ENCODE measurements at regions not wholly inside any gene's neighbourhood (a gene's known extent, or its start where the extent isn't known, plus 50 kb on each side); places are given as distances from the start of the nearest gene placed in this dataset.

DNA sequence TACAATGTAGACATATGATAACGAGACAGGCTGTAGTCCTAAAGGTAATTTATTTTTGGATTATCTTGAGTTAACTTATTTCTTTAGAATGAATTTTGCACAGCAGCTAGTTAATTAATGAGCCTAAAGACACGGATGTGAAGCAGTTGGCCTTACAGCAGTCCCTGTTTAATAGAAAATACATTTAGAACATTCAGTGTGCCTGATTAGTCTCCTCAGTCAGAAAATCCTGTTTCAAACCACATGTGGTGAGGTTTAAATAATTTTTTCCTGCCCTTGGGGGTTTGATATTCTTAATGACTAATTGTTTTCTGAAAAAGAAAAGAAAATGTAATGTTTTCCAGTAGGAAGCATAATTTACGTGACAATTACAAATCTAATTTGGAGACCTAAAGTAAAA, 494.2 kb upstream of the CDH8 start:
- TF ChIP-seq, protein P1, sequence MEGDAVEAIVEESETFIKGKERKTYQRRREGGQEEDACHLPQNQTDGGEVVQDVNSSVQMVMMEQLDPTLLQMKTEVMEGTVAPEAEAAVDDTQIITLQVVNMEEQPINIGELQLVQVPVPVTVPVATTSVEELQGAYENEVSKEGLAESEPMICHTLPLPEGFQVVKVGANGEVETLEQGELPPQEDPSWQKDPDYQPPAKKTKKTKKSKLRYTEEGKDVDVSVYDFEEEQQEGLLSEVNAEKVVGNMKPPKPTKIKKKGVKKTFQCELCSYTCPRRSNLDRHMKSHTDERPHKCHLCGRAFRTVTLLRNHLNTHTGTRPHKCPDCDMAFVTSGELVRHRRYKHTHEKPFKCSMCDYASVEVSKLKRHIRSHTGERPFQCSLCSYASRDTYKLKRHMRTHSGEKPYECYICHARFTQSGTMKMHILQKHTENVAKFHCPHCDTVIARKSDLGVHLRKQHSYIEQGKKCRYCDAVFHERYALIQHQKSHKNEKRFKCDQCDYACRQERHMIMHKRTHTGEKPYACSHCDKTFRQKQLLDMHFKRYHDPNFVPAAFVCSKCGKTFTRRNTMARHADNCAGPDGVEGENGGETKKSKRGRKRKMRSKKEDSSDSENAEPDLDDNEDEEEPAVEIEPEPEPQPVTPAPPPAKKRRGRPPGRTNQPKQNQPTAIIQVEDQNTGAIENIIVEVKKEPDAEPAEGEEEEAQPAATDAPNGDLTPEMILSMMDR (IDR thresholded peaks at IDR 0.05), result no peak

DNA sequence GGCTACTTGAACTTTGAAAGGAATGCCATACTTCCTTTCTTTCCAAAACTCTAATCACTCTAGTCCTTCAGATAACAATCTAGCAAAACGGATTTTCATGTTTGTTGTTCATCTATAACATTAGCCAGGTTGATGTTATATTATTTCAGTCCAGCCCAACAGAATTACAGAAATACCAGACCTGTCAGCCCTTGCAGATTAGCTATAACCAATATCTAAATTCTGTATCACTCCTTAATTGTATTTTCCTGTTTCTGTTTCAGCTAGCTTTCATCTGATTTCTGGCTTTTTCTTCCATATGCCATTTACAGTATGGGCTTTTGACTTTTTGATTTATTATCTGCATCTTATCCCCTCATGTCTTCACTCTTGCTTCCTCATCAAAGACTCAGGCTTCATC, 479.8 kb upstream of the CDH8 start:
- Histone ChIP-seq H3K27me3 (no peaks in the 10 kb centered on the region), H3K27ac (no peak overlapping the region), H3K36me3 (no peaks in the 10 kb centered on the region), H3K4me1 (no peaks in the 10 kb centered on the region), H3K4me3 (no peak overlapping the region), H3K9me3 (no peaks in the 10 kb centered on the region)
- TF ChIP-seq, protein P1 (IDR thresholded peaks at IDR 0.05), result no peak
- intact Hi-C loops (cut with DNase I; ENCODE audit: low total_unique reads), result no loop called here
- DNase-seq, result no peak

More for the DNA sequence above, 494.2 kb upstream of the CDH8 start:
- H3K36me3 ChIP-seq, result no peaks in the 10 kb centered on the region
- H3K27ac ChIP-seq, result no peak overlapping the region
- no peaks in the 10 kb centered on the region for H3K9me3 ChIP-seq
- H3K27me3 ChIP-seq, result no peaks in the 10 kb centered on the region
- no peak overlapping the region for H3K4me3 ChIP-seq
- H3K4me1 ChIP-seq, result no peaks in the 10 kb centered on the region
- no peak for DNase-seq
- intact Hi-C loops (cut with DNase I; ENCODE audit: low total_unique reads), result no loop called here

DNA sequence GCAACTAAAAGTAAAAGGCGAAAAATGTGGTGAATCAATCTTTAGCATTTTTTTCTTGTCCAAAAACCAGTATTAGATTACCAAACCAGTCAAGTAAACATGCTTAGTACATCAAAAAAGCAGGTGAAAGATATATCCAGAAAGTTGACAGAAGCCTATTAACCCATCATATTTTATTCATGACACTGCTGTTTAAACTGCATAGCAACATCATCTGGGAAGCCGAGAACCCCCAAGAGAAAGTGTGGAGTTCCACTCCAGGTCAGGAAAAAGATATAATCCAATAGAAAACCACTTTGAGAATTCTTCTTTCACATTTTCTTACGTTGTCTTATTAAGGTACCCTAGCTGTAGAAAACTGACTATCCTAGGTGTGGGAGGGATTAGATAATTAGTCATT, 466.8 kb upstream of the CDH8 start:
- Histone ChIP-seq H3K4me1 (no peaks in the 10 kb centered on the region), H3K27ac (no peak overlapping the region), H3K36me3 (no peaks in the 10 kb centered on the region), H3K9me3 (no peaks in the 10 kb centered on the region), H3K27me3 (no peaks in the 10 kb centered on the region), H3K4me3 (no peak overlapping the region)
- DNase-seq, result no peak
- TF ChIP-seq, protein P1 (IDR thresholded peaks at IDR 0.05), result no peak
- intact Hi-C loops (cut with DNase I; ENCODE audit: low total_unique reads), result no loop called here

DNA sequence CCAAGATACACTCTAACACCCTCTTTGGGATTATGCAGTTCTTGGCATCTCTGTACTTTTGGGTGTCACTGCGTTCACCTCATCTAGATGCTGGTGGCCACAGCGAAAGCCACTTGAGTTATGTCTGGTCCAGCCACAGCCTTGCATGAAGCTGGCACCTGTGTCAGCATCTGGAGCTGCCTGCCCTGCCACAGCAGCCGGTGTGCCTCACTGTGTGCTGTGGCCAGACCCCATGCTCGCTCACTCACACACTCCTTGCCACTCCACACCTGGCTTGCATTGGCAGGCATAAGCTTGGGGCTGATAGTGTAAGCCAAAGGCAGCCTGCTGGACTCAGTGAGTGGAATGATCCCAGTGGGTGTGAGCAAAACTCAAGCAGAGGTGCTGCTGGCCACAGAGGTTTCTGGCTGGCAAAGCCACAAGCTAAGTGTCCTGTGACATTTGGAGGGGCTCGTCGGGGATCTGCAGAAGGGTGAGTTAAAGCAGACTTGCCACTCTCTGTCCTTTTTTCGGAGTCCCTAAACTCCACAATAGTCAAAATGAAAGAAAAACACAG, 442.7 kb upstream of the CDH8 start:
- TF ChIP-seq, protein P1 (IDR thresholded peaks at IDR 0.05), result no peak
- Histone ChIP-seq H3K27ac (no peak overlapping the region), H3K4me1 (peaks cover 0 to 10% (median 2%) of the 10 kb centered on the region in 4 donors), H3K9me3 (no peaks in the 10 kb centered on the region), H3K4me3 (no peak overlapping the region), H3K36me3 (no peaks in the 10 kb centered on the region), H3K27me3 (no peaks in the 10 kb centered on the region)
- no peak for DNase-seq
- intact Hi-C loops (cut with DNase I; ENCODE audit: low total_unique reads), result no loop called here

DNA sequence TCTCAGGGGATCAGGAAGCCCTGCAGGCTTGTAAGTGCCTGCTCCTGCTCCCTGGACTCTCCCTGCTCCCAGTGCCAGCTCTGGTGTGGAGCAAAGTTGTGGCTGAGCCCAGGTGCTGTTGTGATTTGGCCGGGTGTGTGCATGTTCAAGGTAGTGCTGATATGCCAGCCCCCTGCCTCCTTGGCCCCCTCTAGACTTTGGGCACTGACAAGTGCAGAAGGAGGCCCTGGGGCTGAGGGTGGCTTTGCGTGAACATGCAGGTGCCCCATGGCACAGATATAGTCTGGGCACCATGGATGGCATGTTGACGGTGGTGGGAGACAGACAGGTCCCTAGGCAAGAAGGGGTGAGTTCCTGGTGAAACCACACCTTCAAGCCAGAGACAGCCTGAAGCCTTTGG, 441.6 kb upstream of the CDH8 start:
- TF ChIP-seq, protein P1 (IDR thresholded peaks at IDR 0.05), result no peak
- H3K9me3 ChIP-seq, result no peaks in the 10 kb centered on the region
- H3K4me3 ChIP-seq, result no peak overlapping the region
- no peak overlapping the region for H3K27ac ChIP-seq
- no peak for DNase-seq
- no peaks in the 10 kb centered on the region for H3K27me3 ChIP-seq
- intact Hi-C loops (cut with DNase I; ENCODE audit: low total_unique reads), result no loop called here
- H3K36me3 ChIP-seq, result no peaks in the 10 kb centered on the region
- H3K4me1 ChIP-seq, result peaks cover 0 to 10% (median 2%) of the 10 kb centered on the region in 4 donors

DNA sequence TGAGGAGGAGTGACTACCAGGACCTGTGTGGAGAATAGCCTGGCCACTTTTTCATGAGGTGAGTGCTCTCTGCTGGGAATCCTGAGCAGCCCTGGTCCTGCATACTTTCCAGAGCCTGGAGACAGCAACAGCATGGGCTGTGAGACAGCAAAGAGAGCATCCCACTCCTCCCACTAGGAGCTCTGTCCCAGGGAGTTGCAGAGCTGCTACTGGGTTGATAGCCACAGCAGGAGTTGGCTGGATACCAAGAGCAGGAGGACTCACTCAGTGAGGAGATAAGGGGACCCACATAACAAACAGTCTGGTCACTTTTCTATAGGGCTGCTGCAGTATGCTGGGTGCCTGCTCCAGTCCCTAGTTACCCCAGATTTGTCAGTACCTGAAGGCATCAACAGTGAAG, 439.3 kb upstream of the CDH8 start:
- Histone ChIP-seq H3K4me3 (no peak overlapping the region), H3K27me3 (no peaks in the 10 kb centered on the region), H3K27ac (no peak overlapping the region), H3K4me1 (peaks cover 0 to 10% (median 2%) of the 10 kb centered on the region in 4 donors), H3K36me3 (no peaks in the 10 kb centered on the region), H3K9me3 (peaks cover 0 to under 1% (median 0%) of the 10 kb centered on the region in 3 donors)
- no peak for DNase-seq
- TF ChIP-seq, protein P1 (IDR thresholded peaks at IDR 0.05), result no peak
- intact Hi-C loops (cut with DNase I; ENCODE audit: low total_unique reads), result no loop called here

All from tibial artery (tissue), 4 donors.